Thoracic aorta (tissue), 2 donors: ENCODE measurements at regions not wholly inside any gene's neighbourhood (a gene's known extent, or its start where the extent isn't known, plus 50 kb on each side); places are given as distances from the start of the nearest gene placed in this dataset.

Experiments used
- ATAC-seq: fragments of 150-250 bp; one replicate; pipeline ENCODE4 v1.8.0; 2017; ENCODE audit warnings: low read depth; ENCODE audit not compliant: insufficient number of reproducible peaks, low FRiP score
- DNase-seq: peaks from one replicate; pipeline ENCODE4 v3.0.0-alpha.2; 2020; ENCODE audit warnings: low spot score
- H3K27ac ChIP-seq, 2 donors: fragments of 200-600 bp; sonication (generic); 1 replicate in 1 of 2; 2 replicates in 1 of 2; pipeline ENCODE4 v1.5.1; 2016; ENCODE audit warnings: mild to moderate bottlenecking in 2 of 2, moderate library complexity in 2 of 2
- H3K27me3 ChIP-seq: fragments of 200-600 bp; sonication (generic); replicated peaks from 2 replicates; pipeline ENCODE4 v1.6.0; 2016; ENCODE audit warnings: mild to moderate bottlenecking; ENCODE audit not compliant: insufficient read depth
- H3K36me3 ChIP-seq: fragments of 200-600 bp; sonication (generic); one replicate; pipeline ENCODE4 v1.5.1; 2016
- H3K4me1 ChIP-seq, 2 donors: fragments of 200-600 bp; sonication (generic); 1 replicate in 1 of 2; 2 replicates in 1 of 2; pipeline versions ENCODE4 v1.5.1 to v1.6.0; 2016; ENCODE audit warnings: low read depth in 2 of 2, mild to moderate bottlenecking in 1 of 2; ENCODE audit not compliant: control insufficient read depth in 1 of 2
- H3K4me3 ChIP-seq: fragments of 200-600 bp; sonication (generic); 2 replicates; pipeline ENCODE4 v1.5.1; 2016; ENCODE audit warnings: mild to moderate bottlenecking
- H3K9me3 ChIP-seq: fragments of 200-600 bp; sonication (generic); 2 replicates; pipeline ENCODE4 v1.5.1; 2016
- TF ChIP-seq, protein P1 (sequence below): fragments of 200-600 bp; sonication (generic); IDR thresholded peaks from one replicate; pipeline ENCODE4 v1.5.1; 2019; ENCODE audit warnings: antibody characterized with exemption

DNA sequence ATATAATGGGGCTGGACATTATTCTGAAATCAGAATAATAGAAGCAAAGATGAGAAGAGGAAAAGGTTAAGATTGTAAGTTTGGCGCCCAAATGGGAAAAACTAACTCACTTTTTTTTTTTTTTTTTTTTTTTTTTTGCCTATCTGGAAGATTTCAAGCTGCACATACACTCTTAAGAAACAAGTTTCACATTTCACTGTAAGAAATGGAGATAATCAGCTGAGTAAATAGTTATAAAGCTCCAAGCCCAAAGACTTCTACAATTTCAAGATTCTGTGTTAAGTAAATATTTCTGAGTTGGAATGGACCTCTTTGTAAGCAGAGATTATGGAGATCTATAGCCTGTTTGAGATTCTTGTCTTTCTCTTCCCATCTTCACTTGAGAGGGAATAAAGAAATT lies 140.0 kb downstream of the SLC17A6 start:
- no peaks in the 10 kb centered on the region for H3K27me3 ChIP-seq
- no peak for DNase-seq
- H3K36me3 ChIP-seq, result no peaks in the 10 kb centered on the region
- no peak for ATAC-seq
- H3K9me3 ChIP-seq, result no peaks in the 10 kb centered on the region
- H3K4me3 ChIP-seq, result no peak overlapping the region
- H3K27ac ChIP-seq, result no peak overlapping the region
- TF ChIP-seq, protein P1, sequence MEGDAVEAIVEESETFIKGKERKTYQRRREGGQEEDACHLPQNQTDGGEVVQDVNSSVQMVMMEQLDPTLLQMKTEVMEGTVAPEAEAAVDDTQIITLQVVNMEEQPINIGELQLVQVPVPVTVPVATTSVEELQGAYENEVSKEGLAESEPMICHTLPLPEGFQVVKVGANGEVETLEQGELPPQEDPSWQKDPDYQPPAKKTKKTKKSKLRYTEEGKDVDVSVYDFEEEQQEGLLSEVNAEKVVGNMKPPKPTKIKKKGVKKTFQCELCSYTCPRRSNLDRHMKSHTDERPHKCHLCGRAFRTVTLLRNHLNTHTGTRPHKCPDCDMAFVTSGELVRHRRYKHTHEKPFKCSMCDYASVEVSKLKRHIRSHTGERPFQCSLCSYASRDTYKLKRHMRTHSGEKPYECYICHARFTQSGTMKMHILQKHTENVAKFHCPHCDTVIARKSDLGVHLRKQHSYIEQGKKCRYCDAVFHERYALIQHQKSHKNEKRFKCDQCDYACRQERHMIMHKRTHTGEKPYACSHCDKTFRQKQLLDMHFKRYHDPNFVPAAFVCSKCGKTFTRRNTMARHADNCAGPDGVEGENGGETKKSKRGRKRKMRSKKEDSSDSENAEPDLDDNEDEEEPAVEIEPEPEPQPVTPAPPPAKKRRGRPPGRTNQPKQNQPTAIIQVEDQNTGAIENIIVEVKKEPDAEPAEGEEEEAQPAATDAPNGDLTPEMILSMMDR, result no peak
- H3K4me1 ChIP-seq, result no peaks in the 10 kb centered on the region

DNA sequence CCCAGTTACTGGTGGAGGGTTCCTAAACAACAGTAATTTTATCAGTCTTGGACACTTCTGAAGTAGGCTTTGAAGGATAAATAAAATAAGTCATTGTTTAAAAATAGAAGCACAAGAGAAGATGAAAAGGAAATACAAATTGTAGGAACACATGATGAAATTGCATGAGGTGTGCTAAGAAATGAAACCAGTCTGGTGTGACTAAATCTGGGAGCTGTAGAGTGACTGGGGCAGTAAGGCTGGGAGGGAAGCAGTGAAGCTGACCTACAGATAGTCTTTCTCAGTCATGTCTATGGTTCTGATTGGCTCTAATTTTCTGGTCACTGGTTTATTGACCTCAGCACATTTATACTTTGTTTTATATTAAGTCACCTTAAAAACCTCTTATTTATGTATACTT lies 139.1 kb downstream of the SLC17A6 start:
- no peaks in the 10 kb centered on the region for H3K27me3 ChIP-seq
- H3K36me3 ChIP-seq, result no peaks in the 10 kb centered on the region

DNA sequence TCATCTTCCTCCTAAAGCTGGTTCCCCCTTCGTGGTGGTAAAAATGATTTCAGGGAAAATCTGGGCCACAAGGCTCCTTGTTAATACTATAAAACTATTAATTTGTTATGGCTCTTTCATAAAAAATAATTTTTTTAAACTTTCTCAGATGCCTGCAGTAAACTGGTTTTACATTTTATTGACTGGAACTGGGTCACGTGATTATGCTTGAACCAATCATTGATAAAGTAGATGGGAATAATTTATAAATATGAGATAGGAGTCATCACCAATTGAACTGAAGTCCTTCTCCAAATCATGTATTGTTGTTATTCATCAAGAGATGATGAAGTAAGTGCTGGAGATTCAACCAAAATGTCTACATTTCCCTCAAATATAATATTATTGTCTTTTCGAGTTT lies 138.4 kb downstream of the SLC17A6 start:
- DNase-seq (no peak), ATAC-seq (no peak)
- Histone ChIP-seq H3K4me1 (no peaks in the 10 kb centered on the region), H3K4me3 (no peak overlapping the region), H3K27ac (no peak overlapping the region), H3K9me3 (no peaks in the 10 kb centered on the region), H3K27me3 (no peaks in the 10 kb centered on the region), H3K36me3 (no peaks in the 10 kb centered on the region)
- TF ChIP-seq, protein P1, result no peak

More for the DNA sequence above, 139.1 kb downstream of the SLC17A6 start:
- ATAC-seq (no peak), DNase-seq (no peak)
- Histone ChIP-seq H3K4me3 (no peak overlapping the region), H3K9me3 (no peaks in the 10 kb centered on the region), H3K4me1 (no peaks in the 10 kb centered on the region), H3K27ac (no peak overlapping the region)
- TF ChIP-seq, protein P1, result no peak

DNA sequence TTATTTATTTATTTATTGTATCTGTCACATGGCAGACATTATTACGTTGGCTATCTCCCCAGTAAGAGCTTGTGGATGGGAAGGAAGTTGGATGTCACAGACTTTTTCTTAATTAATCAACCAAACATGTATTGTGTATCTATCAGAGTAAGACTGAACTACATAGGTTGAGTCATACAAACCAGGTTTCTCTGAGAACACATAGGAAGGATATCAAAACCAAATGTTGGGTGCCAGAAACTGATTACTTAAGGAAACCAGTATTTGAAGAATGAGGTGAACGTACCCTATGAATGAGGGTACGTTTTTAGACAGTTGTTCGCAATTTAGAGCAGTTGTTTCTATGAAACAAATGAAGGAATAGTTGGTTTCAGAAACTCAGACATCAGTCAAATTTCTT lies 136.4 kb downstream of the SLC17A6 start:
- no peak overlapping the region for H3K4me3 ChIP-seq
- TF ChIP-seq, protein P1, result no peak
- ATAC-seq, result no peak
- no peaks in the 10 kb centered on the region for H3K9me3 ChIP-seq
- H3K36me3 ChIP-seq, result no peaks in the 10 kb centered on the region
- H3K27ac ChIP-seq, result no peak overlapping the region
- no peaks in the 10 kb centered on the region for H3K27me3 ChIP-seq
- DNase-seq, result no peak
- H3K4me1 ChIP-seq, result no peaks in the 10 kb centered on the region

DNA sequence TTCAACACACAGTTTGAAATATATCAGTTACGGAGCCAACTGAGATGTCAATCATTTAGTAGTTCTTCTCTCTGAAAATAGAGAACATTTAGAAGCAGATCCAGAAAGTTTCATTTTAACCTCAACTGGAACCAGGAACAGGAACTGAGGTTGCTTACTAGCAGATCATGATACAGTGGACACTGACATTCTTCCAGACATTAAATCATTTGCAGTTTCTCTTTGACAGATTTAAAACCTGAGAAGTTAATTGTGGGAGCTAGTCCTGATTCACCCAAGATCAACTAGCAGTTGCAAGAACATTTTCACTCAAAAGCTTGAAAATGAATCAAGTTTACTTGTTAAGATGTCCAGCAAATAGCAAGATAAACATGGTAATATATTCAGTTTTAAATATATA lies 135.4 kb downstream of the SLC17A6 start:
- Histone ChIP-seq H3K4me1 (no peaks in the 10 kb centered on the region), H3K36me3 (no peaks in the 10 kb centered on the region)

More for the DNA sequence above, 135.4 kb downstream of the SLC17A6 start:
- no peaks in the 10 kb centered on the region for H3K27me3 ChIP-seq
- H3K27ac ChIP-seq, result no peak overlapping the region
- no peaks in the 10 kb centered on the region for H3K9me3 ChIP-seq
- DNase-seq (no peak), ATAC-seq (no peak)
- TF ChIP-seq, protein P1, result no peak
- no peak overlapping the region for H3K4me3 ChIP-seq
